HG02623 (cell line): ENCODE measurements at regions not wholly inside any gene's neighbourhood (a gene's known extent, or its start where the extent isn't known, plus 50 kb on each side); places are given as distances from the start of the nearest gene placed in this dataset.

Experiments used
- ATAC-seq: cut with Tn5 transposase; IDR thresholded peaks from one replicate; pipeline ENCODE4 v1.9.1; 2021; ENCODE audit warnings: moderate library complexity; ENCODE audit not compliant: unreplicated experiment

GRCh38 chr2:187922846-187923245 is 368.6 kb upstream of the TFPI start:
- no peak for ATAC-seq

GRCh38 chr2:187924293-187924692 is 367.4 kb upstream of the GULP1 start:
- no peak for ATAC-seq

- no peak for ATAC-seq
Measured at GRCh38 chr2:187934236-187934635, 357.4 kb upstream of the GULP1 start.

GRCh38 chr2:187934692-187935091 is 357.0 kb upstream of the GULP1 start:
- ATAC-seq, result no peak

- ATAC-seq, result no peak
Measured at GRCh38 chr2:187935126-187935525, 356.5 kb upstream of the GULP1 start.

GRCh38 chr2:187936228-187936627 is 355.4 kb upstream of the GULP1 start:
- ATAC-seq, result no peak

- ATAC-seq, result no peak
Measured at GRCh38 chr2:187939180-187939579, 352.5 kb upstream of the GULP1 start.

- ATAC-seq, result no peak
Measured at GRCh38 chr2:187942876-187943275, 348.8 kb upstream of the GULP1 start.

GRCh38 chr2:187943772-187944369 is 347.8 kb upstream of the GULP1 start:
- no peak for ATAC-seq

GRCh38 chr2:187949859-187950258 is 341.8 kb upstream of the GULP1 start:
- no peak for ATAC-seq

GRCh38 chr2:187951470-187952218 is 340.0 kb upstream of the GULP1 start:
- no peak for ATAC-seq

- ATAC-seq, result no peak
Measured at GRCh38 chr2:187956906-187957534, 334.7 kb upstream of the GULP1 start.

- no peak for ATAC-seq
Measured at GRCh38 chr2:187959821-187960220, 331.9 kb upstream of the GULP1 start.

- no peak for ATAC-seq
Measured at GRCh38 chr2:187962538-187962937, 329.1 kb upstream of the GULP1 start.

- ATAC-seq, result no peak
Measured at GRCh38 chr2:187964746-187965145, 326.9 kb upstream of the GULP1 start.

- ATAC-seq, result no peak
Measured at GRCh38 chr2:187966924-187967323, 324.8 kb upstream of the GULP1 start.

- no peak for ATAC-seq
Measured at GRCh38 chr2:187971893-187972292, 319.8 kb upstream of the GULP1 start.

- no peak for ATAC-seq
Measured at GRCh38 chr2:187976259-187976985, 315.3 kb upstream of the GULP1 start.

- ATAC-seq, result no peak
Measured at GRCh38 chr2:187976986-187977333, 314.7 kb upstream of the GULP1 start.

- no peak for ATAC-seq
Measured at GRCh38 chr2:187978356-187978755, 313.3 kb upstream of the GULP1 start.

GRCh38 chr2:187982668-187983067 is 309.0 kb upstream of the GULP1 start:
- peak; percentile 91 for ATAC-seq

- no peak for ATAC-seq
Measured at GRCh38 chr2:187985195-187985594, 306.5 kb upstream of the GULP1 start.
